ENCODE measurements at regions not wholly inside any gene's neighbourhood (a gene's known extent, or its start where the extent isn't known, plus 50 kb on each side); places are given as distances from the start of the nearest gene placed in this dataset.

DNA sequence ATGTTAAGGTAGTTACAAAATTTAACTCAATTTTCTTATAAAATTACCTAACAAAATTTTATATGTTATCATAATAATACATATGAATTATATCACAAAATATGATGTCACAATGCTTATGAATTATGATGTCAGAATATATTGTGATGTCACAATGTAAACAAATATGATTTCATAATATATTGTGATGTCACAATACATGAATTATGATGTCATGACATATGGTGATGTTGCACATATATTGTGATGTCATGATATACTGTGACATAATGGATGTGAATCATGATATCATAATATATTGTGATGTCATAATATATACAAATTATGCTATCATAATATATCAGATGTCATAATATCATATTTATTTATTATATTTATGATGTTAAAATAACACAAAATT is 1879.9 kb downstream of the TP53TG3F start:
- POLR2A ChIA-PET, result no interaction called here

DNA sequence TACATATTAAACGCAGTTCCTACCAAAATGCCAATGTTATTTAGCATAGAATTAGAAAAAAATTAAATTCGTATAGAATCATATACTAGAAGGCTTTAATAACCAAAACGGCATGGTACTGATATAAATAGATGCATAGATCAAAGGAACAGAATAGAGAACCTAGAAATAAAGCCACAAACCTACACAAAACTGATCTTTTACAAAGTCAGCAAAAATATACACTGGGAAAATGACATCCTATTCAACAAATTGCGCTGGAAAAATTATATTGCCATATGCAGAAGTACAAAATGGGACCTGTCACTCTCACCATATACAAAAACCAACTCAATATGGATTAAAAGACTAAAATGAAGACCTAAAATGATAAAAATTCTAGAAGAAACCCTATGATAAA is 1882.6 kb downstream of the TP53TG3F start:
- no peak for TF ChIP-seq ARNT (IDR thresholded peaks at IDR 0.05)
- TF ChIP-seq HDGF (IDR thresholded peaks at IDR 0.05; ENCODE audit: borderline replicate concordance), result no peak
- TF ChIP-seq LEF1 (IDR thresholded peaks at IDR 0.05; ENCODE audit: borderline replicate concordance), result no peak
- no peak for TF ChIP-seq NFRKB (IDR thresholded peaks at IDR 0.05)
- TF ChIP-seq SUZ12 (IDR thresholded peaks at IDR 0.05), result no peak
- no peak for TF ChIP-seq L3MBTL2 (conservative IDR thresholded peaks at IDR 0.05)
- TF ChIP-seq FOXA1 (IDR thresholded peaks at IDR 0.05), result no peak
- TF ChIP-seq, protein P1, sequence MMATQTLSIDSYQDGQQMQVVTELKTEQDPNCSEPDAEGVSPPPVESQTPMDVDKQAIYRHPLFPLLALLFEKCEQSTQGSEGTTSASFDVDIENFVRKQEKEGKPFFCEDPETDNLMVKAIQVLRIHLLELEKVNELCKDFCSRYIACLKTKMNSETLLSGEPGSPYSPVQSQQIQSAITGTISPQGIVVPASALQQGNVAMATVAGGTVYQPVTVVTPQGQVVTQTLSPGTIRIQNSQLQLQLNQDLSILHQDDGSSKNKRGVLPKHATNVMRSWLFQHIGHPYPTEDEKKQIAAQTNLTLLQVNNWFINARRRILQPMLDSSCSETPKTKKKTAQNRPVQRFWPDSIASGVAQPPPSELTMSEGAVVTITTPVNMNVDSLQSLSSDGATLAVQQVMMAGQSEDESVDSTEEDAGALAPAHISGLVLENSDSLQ (IDR thresholded peaks at IDR 0.05), result no peak
- no peak for TF ChIP-seq ZNF384 (IDR thresholded peaks at IDR 0.05)
- TF ChIP-seq ELF4 (IDR thresholded peaks at IDR 0.05), result no peak
- TF ChIP-seq CTBP1 (IDR thresholded peaks at IDR 0.05; ENCODE audit: borderline replicate concordance), result no peak
- TF ChIP-seq TARDBP (IDR thresholded peaks at IDR 0.05), result no peak
- TF ChIP-seq SP1 (IDR thresholded peaks at IDR 0.05), result no peak
- TF ChIP-seq FOXM1 (IDR thresholded peaks at IDR 0.05; ENCODE audit: borderline replicate concordance), result no peak
- ChIA-PET CTCF (no interaction called here), POLR2A (no interaction called here)
- DNase-seq (ENCODE audit: extremely low spot score), result no peak

More for the DNA sequence above, 1879.9 kb downstream of the TP53TG3F start:
- CTCF ChIA-PET, result no interaction called here
- DNase-seq (ENCODE audit: extremely low spot score), result no peak
- TF ChIP-seq FOXM1 (IDR thresholded peaks at IDR 0.05; ENCODE audit: borderline replicate concordance) (no peak), ARNT (IDR thresholded peaks at IDR 0.05) (no peak), NFRKB (IDR thresholded peaks at IDR 0.05) (no peak), FOXK2 (IDR thresholded peaks at IDR 0.05) (no peak), ELF4 (IDR thresholded peaks at IDR 0.05) (no peak), CTBP1 (IDR thresholded peaks at IDR 0.05; ENCODE audit: borderline replicate concordance) (no peak), BHLHE40 (IDR thresholded peaks at IDR 0.05; ENCODE audit: borderline replicate concordance) (no peak), FOXA1 (IDR thresholded peaks at IDR 0.05) (no peak), SP1 (IDR thresholded peaks at IDR 0.05) (no peak), L3MBTL2 (conservative IDR thresholded peaks at IDR 0.05) (no peak), LEF1 (IDR thresholded peaks at IDR 0.05; ENCODE audit: borderline replicate concordance) (no peak), HDGF (IDR thresholded peaks at IDR 0.05; ENCODE audit: borderline replicate concordance) (no peak), ZNF384 (IDR thresholded peaks at IDR 0.05) (no peak), SUZ12 (IDR thresholded peaks at IDR 0.05) (no peak), TARDBP (IDR thresholded peaks at IDR 0.05) (no peak)
- TF ChIP-seq, protein P1 (IDR thresholded peaks at IDR 0.05), result no peak

DNA sequence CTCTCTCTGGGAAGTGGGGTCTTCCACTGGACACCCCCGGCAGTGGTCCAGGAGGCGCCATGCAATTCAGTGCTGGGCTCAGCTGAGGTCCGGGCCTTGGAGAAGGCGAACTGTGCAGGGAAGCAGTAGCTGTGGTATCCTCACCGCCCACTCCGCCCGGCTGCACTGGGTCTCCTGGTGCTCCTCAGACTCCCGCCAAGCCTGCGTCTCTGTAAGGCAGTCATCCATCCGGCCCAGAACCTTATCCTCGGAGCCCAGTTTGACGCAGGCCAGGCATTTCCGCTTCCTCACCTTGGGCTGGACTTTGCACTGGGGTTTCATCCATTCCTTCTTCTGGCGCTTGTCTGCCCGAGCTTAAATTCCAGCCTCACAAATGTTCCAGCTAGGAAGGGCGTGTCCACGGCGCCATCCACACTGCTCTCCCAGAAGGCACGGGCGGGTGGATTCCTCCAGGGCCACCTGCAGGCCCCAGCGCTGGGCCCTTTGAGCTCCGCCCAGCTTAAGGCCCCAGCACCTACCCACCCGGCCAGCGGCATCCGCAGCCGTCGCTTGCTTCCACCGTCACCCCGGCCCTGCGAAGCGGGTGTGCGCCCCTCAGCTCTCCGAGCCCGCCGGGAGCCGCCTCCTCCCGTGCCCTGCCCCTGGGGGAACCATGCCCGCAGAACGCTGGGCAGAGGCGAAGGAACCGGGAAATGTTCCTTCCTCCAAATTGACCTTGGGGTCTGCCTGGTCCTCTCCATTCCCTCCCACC is 1884.8 kb downstream of the TP53TG3F start:
- POLR2A ChIA-PET, result no interaction called here
- TF ChIP-seq LEF1 (IDR thresholded peaks at IDR 0.05; ENCODE audit: borderline replicate concordance) (no peak), SUZ12 (IDR thresholded peaks at IDR 0.05) (no peak), FOXM1 (IDR thresholded peaks at IDR 0.05; ENCODE audit: borderline replicate concordance) (no peak), TARDBP (IDR thresholded peaks at IDR 0.05) (no peak), ELF4 (IDR thresholded peaks at IDR 0.05) (no peak), L3MBTL2 (conservative IDR thresholded peaks at IDR 0.05) (no peak), FOXK2 (IDR thresholded peaks at IDR 0.05) (no peak), ARNT (IDR thresholded peaks at IDR 0.05) (no peak), FOXA1 (IDR thresholded peaks at IDR 0.05) (no peak), BHLHE40 (IDR thresholded peaks at IDR 0.05; ENCODE audit: borderline replicate concordance) (no peak), HDGF (IDR thresholded peaks at IDR 0.05; ENCODE audit: borderline replicate concordance) (no peak), ZNF384 (IDR thresholded peaks at IDR 0.05) (no peak), CTBP1 (IDR thresholded peaks at IDR 0.05; ENCODE audit: borderline replicate concordance) (no peak), SP1 (IDR thresholded peaks at IDR 0.05) (no peak), NFRKB (IDR thresholded peaks at IDR 0.05) (no peak)
- TF ChIP-seq, protein P1 (IDR thresholded peaks at IDR 0.05), result no peak
- CTCF ChIA-PET, result no interaction called here
- DNase-seq (ENCODE audit: extremely low spot score), result no peak

DNA sequence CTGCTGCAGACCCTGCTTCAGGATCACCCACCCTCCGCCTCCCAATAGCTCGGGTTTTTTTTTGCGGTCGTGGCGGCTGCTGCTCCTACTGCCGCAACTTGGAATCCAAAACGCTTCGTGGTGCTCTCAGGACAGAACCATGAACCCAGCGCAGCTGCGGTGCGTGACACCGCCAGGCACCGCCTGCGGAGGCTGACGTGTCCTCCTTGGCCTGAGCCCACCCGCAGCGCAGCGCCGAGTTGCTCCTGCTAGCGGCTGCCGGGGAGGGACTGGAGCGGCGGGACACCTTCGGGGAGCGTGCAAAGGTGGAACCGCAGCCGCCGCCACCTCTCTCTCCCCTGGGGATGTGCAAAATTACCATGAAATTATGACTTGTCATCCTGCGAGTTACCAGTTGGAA is 1893.0 kb downstream of the TP53TG3F start:
- CTCF ChIA-PET, result no interaction called here

DNA sequence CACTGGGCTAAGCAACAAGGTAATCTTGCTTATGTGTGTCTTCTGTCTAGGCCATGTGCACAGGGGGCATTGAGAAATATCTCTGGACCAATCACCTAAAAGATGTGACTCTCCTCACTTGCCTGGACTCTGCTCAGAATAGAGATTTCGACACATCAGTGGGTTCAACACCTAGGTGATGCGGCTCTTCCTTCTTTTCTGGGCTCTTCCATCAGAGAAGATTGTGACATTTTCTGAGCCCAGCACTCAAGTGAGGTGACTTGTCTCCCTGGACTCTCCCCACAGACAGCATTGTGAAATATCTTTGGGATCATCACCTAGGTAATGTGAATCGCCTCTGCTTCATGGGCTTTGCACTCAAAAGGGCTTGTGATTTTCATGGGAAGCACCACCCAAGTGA is 1904.1 kb downstream of the TP53TG3F start:
- CTCF ChIA-PET, result no interaction called here
- POLR2A ChIA-PET, result no interaction called here
- DNase-seq (ENCODE audit: extremely low spot score), result no peak
- TF ChIP-seq L3MBTL2 (conservative IDR thresholded peaks at IDR 0.05), result no peak
- no peak for TF ChIP-seq FOXM1 (IDR thresholded peaks at IDR 0.05; ENCODE audit: borderline replicate concordance)
- no peak for TF ChIP-seq HDGF (IDR thresholded peaks at IDR 0.05; ENCODE audit: borderline replicate concordance)

More for the DNA sequence above, 1893.0 kb downstream of the TP53TG3F start:
- TF ChIP-seq NFRKB (IDR thresholded peaks at IDR 0.05) (no peak), TARDBP (IDR thresholded peaks at IDR 0.05) (no peak), LEF1 (IDR thresholded peaks at IDR 0.05; ENCODE audit: borderline replicate concordance) (no peak), ELF4 (IDR thresholded peaks at IDR 0.05) (no peak), SP1 (IDR thresholded peaks at IDR 0.05) (no peak)
- no peak for DNase-seq (ENCODE audit: extremely low spot score)
- POLR2A ChIA-PET, result no interaction called here

DNA sequence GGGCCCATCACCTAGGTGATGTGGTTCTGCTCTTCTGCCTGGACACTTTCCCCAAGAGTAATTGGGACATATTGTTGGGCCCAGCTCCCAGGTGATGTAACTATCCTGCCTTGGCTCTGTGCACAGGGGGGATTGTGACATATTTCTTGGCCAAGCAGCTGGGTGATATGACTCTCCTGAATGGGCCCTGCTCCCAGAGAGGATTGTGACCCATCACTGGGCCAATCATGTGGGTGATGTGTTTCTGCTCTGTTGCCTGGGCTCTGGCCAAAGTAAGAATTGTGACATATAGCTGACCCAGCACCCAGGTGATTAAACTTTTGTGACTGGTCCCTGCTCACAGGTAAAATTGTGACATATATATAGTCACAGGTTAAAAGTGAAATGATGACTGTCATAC is 1904.9 kb downstream of the TP53TG3F start:
- TF ChIP-seq ZNF384 (IDR thresholded peaks at IDR 0.05) (no peak), CTBP1 (IDR thresholded peaks at IDR 0.05; ENCODE audit: borderline replicate concordance) (no peak), ARNT (IDR thresholded peaks at IDR 0.05) (no peak), SUZ12 (IDR thresholded peaks at IDR 0.05) (no peak), TARDBP (IDR thresholded peaks at IDR 0.05) (no peak), HDGF (IDR thresholded peaks at IDR 0.05; ENCODE audit: borderline replicate concordance) (no peak), BHLHE40 (IDR thresholded peaks at IDR 0.05; ENCODE audit: borderline replicate concordance) (no peak), SP1 (IDR thresholded peaks at IDR 0.05) (no peak), ELF4 (IDR thresholded peaks at IDR 0.05) (no peak), FOXA1 (IDR thresholded peaks at IDR 0.05) (no peak), FOXM1 (IDR thresholded peaks at IDR 0.05; ENCODE audit: borderline replicate concordance) (no peak), L3MBTL2 (conservative IDR thresholded peaks at IDR 0.05) (no peak), FOXK2 (IDR thresholded peaks at IDR 0.05) (no peak), NFRKB (IDR thresholded peaks at IDR 0.05) (no peak), LEF1 (IDR thresholded peaks at IDR 0.05; ENCODE audit: borderline replicate concordance) (no peak)
- TF ChIP-seq, protein P1 (IDR thresholded peaks at IDR 0.05), result no peak
- DNase-seq (ENCODE audit: extremely low spot score), result no peak
- ChIA-PET CTCF (no interaction called here), POLR2A (no interaction called here)

All from HEK293T (cell line).